Thyroid gland (tissue), 4 donors: ENCODE measurements at regions not wholly inside any gene's neighbourhood (a gene's known extent, or its start where the extent isn't known, plus 50 kb on each side); places are given as distances from the start of the nearest gene placed in this dataset.

Experiments used
- DNase-seq, 2 donors: peaks; one replicate each; pipeline ENCODE4 v3.0.0-alpha.2; 2019
- H3K27ac ChIP-seq, 3 donors: fragments of 200-600 bp; sonication (generic); 1 replicate in 2 of 3; 2 replicates in 1 of 3; pipeline ENCODE4 v1.5.1; 2016 to 2019; ENCODE audit warnings: mild to moderate bottlenecking in 1 of 3, moderate library complexity in 1 of 3
- H3K27me3 ChIP-seq: fragments of 200-600 bp; sonication (generic); one replicate; pipeline ENCODE4 v1.5.1; 2019
- H3K36me3 ChIP-seq, 2 donors: fragments of 200-600 bp; sonication (generic); one replicate each; pipeline ENCODE4 v1.5.1; 2016 to 2019
- H3K4me1 ChIP-seq, 2 donors: fragments of 200-600 bp; sonication (generic); one replicate each; pipeline ENCODE4 v1.5.1; 2017 to 2019
- H3K4me3 ChIP-seq, 3 donors: fragments of 200-600 bp; sonication (generic); replicated peaks in 1 of 3; 1 replicate in 2 of 3; 2 replicates in 1 of 3; pipeline ENCODE4 v1.5.1; 2016; ENCODE audit warnings: mild to moderate bottlenecking in 1 of 3
- H3K9me3 ChIP-seq: fragments of 200-600 bp; sonication (generic); one replicate; pipeline ENCODE4 v1.5.1; 2017
- POLR2A ChIP-seq, 2 donors: fragments of 450-650 bp; IDR thresholded peaks; one replicate each; pipeline ENCODE4 v1.6.1; 2017; ENCODE audit warnings: antibody characterized with exemption in 2 of 2, mild to moderate bottlenecking in 2 of 2, moderate library complexity in 1 of 2
- WGBS, 2 donors: methylation state at CpG; one replicate each; pipeline ENCODE4 v1.1.5; 2017; 5-methylcytosine and 5-hydroxymethylcytosine counted together
- intact Hi-C: fragments of 100-400 bp; cut with DNase I; formaldehyde crosslinking; loops from one replicate; pipeline ENCODE4 v1.15.1; 2023
- TF ChIP-seq, protein P1 (sequence below), 6 experiments: fragments of 200-600 bp in 3 of 6; fragments of 450-650 bp in 3 of 6; sonication (generic) in 3 of 6; IDR thresholded peaks; one replicate each; pipeline ENCODE4 v1.5.1; 2016 to 2019; ENCODE audit warnings: antibody characterized with exemption in 6 of 6, mild to moderate bottlenecking in 2 of 6, inconsistent platforms in 1 of 6, moderate library complexity in 1 of 6

DNA sequence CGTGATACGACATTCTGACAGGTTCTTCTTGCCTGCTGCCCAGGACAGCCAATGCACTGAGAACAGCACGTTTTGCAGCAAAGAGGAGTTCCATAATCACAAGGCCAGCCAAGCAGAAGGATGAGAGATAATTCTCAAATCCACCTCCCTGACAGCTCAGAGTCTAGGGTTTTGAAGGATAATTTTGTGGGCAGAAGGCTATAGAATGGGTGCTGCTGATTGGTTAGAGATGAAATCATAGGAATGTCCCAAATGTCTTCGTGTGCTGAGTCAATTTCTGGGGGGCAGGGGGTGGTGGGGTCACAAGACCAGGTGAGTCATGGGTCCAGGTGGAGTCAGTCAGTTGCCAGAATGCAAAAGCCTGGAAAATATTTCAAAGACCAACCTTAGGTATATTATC is 175.5 kb upstream of the SLC30A5 start:
- WGBS, 2 donors = 90 to 94% methylated on average over 4 of the region's 4 CpGs
- no peaks in the 10 kb centered on the region for H3K4me1 ChIP-seq

DNA sequence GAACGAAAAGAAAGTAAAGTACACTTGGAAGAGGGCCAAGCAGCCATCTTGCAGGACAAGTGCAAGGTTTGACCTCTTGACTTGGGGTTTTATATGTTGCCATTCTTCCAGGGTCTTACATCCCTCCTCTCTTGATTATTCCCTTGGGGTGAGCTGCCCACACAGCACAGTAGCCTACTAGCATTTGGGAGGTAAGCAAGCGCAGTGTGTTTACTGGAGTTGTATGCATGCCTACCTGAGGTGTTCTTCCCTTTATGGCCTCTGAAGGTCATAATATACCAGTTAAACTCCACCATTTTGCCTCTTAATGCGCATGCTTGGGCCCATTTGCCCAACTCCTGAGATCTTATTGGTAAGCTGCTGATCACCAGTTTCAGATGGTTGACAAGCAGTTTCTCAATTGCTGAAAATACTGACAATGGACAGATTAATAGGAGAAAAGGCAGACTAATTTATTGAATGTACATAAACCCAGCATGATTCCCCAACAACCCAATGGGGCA is 173.8 kb upstream of the SLC30A5 start:
- H3K36me3 ChIP-seq = no peaks in the 10 kb centered on the region
- no peak overlapping the region for H3K4me3 ChIP-seq
- 65 to 90% methylated on average over 3 of the region's 3 CpGs for WGBS, 2 donors

More for the DNA sequence above, 175.5 kb upstream of the SLC30A5 start:
- Histone ChIP-seq H3K27me3 (no peaks in the 10 kb centered on the region), H3K4me3 (no peak overlapping the region), H3K9me3 (no peaks in the 10 kb centered on the region), H3K27ac (no peak overlapping the region), H3K36me3 (no peaks in the 10 kb centered on the region)
- TF ChIP-seq, protein P1, sequence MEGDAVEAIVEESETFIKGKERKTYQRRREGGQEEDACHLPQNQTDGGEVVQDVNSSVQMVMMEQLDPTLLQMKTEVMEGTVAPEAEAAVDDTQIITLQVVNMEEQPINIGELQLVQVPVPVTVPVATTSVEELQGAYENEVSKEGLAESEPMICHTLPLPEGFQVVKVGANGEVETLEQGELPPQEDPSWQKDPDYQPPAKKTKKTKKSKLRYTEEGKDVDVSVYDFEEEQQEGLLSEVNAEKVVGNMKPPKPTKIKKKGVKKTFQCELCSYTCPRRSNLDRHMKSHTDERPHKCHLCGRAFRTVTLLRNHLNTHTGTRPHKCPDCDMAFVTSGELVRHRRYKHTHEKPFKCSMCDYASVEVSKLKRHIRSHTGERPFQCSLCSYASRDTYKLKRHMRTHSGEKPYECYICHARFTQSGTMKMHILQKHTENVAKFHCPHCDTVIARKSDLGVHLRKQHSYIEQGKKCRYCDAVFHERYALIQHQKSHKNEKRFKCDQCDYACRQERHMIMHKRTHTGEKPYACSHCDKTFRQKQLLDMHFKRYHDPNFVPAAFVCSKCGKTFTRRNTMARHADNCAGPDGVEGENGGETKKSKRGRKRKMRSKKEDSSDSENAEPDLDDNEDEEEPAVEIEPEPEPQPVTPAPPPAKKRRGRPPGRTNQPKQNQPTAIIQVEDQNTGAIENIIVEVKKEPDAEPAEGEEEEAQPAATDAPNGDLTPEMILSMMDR (IDR thresholded peaks at IDR 0.05) = no peak
- TF ChIP-seq POLR2A (IDR thresholded peaks at IDR 0.05) = no peak
- intact Hi-C loops = no loop called here
- DNase-seq = no peak

DNA sequence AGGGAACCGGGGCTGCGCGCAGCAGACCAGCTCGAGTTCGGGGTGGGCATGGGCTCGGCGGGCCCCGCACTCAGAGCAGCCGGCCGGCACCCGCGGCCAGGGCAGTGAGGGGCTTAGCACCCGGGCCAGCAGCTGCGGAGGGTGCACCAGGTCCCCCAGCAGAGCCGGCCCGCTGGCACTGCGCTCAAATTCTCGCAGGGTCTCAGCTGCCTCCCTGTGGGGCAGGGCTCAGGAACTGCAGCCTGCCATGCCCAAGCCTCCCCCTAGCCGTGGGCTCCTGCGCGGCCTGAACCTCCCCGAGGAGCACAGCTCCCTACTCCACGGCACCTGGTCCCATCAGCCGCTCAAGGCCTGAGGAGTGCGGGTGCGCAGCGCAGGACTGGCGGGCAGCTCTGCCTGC is 172.9 kb upstream of the SLC30A5 start:
- no peaks in the 10 kb centered on the region for H3K9me3 ChIP-seq
- intact Hi-C loops = no loop called here
- no peak overlapping the region for H3K27ac ChIP-seq
- no peaks in the 10 kb centered on the region for H3K36me3 ChIP-seq
- no peak for TF ChIP-seq POLR2A (IDR thresholded peaks at IDR 0.05)
- TF ChIP-seq, protein P1 (IDR thresholded peaks at IDR 0.05) = no peak
- H3K4me3 ChIP-seq = no peak overlapping the region
- DNase-seq = no peak
- WGBS, 2 donors = 97 to 100% methylated on average over 2 to 22 of the region's 28 CpGs
- no peaks in the 10 kb centered on the region for H3K27me3 ChIP-seq
- H3K4me1 ChIP-seq = no peaks in the 10 kb centered on the region

More for the DNA sequence above, 173.8 kb upstream of the SLC30A5 start:
- TF ChIP-seq, protein P1 (IDR thresholded peaks at IDR 0.05) = no peak
- no peak for TF ChIP-seq POLR2A (IDR thresholded peaks at IDR 0.05)
- no peak overlapping the region for H3K27ac ChIP-seq
- H3K27me3 ChIP-seq = no peaks in the 10 kb centered on the region
- no peak for DNase-seq
- intact Hi-C loops = no loop called here
- H3K4me1 ChIP-seq = no peaks in the 10 kb centered on the region
- H3K9me3 ChIP-seq = no peaks in the 10 kb centered on the region

DNA sequence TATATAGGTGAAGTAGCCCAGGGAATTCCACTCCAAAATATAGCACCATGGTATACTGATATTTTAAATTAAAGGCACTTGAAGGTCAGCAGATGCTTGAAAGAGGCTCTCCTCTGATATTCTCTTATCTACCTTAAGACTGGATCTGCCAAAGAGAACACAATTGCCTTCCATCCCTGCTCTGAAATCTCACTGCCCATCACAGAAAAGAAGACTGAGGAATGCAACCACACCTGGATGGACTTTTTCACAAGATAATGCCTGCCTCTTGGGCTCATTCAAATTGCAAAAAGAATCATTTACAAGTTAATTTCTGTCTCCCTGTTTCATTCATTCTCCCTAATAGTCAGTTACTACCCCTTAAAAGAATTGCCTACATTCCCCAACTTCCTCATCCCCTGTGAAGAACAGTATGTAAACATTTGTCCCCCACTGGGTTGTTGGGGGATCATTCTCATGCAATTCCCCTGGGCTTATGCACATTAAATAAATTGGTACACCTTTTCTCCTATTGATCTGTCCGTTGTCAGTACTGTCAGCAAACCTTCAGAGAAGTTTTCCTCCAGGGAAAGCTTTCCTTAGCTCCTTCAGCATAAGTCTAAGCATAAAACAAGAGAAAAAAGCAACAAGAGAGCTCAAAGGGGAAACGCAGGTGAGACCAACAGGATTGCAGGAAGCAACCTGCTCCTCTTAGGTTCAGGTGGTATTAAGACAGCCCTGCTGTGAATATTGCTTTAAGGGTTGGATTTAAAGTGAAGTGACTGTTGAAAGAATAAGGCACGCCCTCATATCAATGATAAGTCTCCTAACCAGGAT is 171.4 kb upstream of the SLC30A5 start:
- H3K4me3 ChIP-seq = no peak overlapping the region
- no peaks in the 10 kb centered on the region for H3K9me3 ChIP-seq
- no peak for DNase-seq
- intact Hi-C loops = no loop called here
- H3K27me3 ChIP-seq = no peaks in the 10 kb centered on the region
- no peaks in the 10 kb centered on the region for H3K4me1 ChIP-seq
- no peak for TF ChIP-seq POLR2A (IDR thresholded peaks at IDR 0.05)
- TF ChIP-seq, protein P1 (IDR thresholded peaks at IDR 0.05) = no peak
- H3K36me3 ChIP-seq = no peaks in the 10 kb centered on the region
- WGBS, 2 donors = 71 to 78% methylated on average over 3 of the region's 3 CpGs
- no peak overlapping the region for H3K27ac ChIP-seq

DNA sequence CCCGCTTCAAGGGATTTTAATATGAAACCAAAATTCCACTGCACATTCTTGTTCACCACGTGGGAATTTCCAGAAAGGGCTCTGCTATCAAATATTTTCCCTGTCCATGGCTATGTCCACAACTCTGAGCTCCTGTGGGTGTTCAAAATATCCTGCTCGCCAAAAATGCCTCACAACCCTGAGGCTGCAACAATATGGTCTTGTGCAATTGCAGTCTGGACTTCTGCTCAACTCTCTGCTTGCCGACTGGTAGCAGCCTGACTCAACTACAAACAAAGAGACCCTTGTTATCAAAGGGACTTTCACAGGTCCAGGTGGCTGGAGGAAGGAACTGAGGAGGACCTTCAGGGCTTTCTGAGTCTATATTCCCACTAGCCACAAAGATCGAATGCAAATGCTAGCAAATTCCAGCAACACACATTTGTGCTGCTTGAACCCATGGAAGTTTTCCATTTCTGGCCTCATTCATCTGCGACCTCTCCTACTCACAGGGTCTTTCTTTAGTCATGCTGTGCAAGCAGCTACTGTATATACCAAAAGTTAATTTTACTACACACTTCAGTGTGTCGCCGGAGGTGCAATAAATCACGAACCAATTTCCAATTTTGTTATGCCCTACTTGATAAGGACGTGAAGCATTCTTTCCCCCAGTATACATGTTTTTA is 169.2 kb upstream of the SLC30A5 start:
- Histone ChIP-seq H3K27me3 (no peaks in the 10 kb centered on the region), H3K27ac (no peak overlapping the region), H3K9me3 (no peaks in the 10 kb centered on the region), H3K36me3 (no peaks in the 10 kb centered on the region), H3K4me3 (no peak overlapping the region), H3K4me1 (no peaks in the 10 kb centered on the region)
- intact Hi-C loops = no loop called here
- WGBS, 2 donors = 76 to 82% methylated on average over 10 of the region's 10 CpGs
- TF ChIP-seq, protein P1 (IDR thresholded peaks at IDR 0.05) = no peak
- no peak for TF ChIP-seq POLR2A (IDR thresholded peaks at IDR 0.05)
- DNase-seq = no peak
